WI38 (cell line): ENCODE measurements at regions not wholly inside any gene's neighbourhood (a gene's known extent, or its start where the extent isn't known, plus 50 kb on each side); places are given as distances from the start of the nearest gene placed in this dataset.

Source experiments
- H3K4me3 ChIP-seq: 2 replicates; pipeline ENCODE4 v1.5.1; 2011; ENCODE audit warnings: low read depth, mild to moderate bottlenecking, control low read depth, low read length
- TF ChIP-seq, protein P1 (sequence below): IDR thresholded peaks from 2 replicates; pipeline ENCODE4 v1.5.1; 2012; ENCODE audit warnings: low read depth, mild to moderate bottlenecking, control low read depth, low read length

DNA sequence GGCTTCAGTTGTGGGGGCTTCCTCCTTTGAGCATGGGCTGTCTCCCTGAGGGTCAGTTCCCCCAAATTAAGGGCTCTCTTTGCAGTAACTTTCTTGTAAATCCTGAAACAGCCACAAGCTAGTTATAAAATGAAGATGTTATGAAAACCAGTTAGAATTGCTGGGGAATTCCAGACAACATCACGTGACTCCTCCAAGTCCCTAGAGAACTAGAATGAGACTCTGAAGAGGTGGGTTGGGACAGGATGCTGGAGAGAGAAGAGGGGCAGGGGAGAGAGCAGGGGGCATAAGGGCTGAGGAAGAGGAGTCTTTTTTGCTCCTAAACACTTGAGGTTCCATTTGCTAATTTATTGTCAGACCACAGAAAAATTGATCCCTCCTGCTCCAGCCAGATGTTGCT lies 380.3 kb downstream of the DHX35 start:
- TF ChIP-seq, protein P1, sequence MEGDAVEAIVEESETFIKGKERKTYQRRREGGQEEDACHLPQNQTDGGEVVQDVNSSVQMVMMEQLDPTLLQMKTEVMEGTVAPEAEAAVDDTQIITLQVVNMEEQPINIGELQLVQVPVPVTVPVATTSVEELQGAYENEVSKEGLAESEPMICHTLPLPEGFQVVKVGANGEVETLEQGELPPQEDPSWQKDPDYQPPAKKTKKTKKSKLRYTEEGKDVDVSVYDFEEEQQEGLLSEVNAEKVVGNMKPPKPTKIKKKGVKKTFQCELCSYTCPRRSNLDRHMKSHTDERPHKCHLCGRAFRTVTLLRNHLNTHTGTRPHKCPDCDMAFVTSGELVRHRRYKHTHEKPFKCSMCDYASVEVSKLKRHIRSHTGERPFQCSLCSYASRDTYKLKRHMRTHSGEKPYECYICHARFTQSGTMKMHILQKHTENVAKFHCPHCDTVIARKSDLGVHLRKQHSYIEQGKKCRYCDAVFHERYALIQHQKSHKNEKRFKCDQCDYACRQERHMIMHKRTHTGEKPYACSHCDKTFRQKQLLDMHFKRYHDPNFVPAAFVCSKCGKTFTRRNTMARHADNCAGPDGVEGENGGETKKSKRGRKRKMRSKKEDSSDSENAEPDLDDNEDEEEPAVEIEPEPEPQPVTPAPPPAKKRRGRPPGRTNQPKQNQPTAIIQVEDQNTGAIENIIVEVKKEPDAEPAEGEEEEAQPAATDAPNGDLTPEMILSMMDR: no peak
- H3K4me3 ChIP-seq: no peak overlapping the region

DNA sequence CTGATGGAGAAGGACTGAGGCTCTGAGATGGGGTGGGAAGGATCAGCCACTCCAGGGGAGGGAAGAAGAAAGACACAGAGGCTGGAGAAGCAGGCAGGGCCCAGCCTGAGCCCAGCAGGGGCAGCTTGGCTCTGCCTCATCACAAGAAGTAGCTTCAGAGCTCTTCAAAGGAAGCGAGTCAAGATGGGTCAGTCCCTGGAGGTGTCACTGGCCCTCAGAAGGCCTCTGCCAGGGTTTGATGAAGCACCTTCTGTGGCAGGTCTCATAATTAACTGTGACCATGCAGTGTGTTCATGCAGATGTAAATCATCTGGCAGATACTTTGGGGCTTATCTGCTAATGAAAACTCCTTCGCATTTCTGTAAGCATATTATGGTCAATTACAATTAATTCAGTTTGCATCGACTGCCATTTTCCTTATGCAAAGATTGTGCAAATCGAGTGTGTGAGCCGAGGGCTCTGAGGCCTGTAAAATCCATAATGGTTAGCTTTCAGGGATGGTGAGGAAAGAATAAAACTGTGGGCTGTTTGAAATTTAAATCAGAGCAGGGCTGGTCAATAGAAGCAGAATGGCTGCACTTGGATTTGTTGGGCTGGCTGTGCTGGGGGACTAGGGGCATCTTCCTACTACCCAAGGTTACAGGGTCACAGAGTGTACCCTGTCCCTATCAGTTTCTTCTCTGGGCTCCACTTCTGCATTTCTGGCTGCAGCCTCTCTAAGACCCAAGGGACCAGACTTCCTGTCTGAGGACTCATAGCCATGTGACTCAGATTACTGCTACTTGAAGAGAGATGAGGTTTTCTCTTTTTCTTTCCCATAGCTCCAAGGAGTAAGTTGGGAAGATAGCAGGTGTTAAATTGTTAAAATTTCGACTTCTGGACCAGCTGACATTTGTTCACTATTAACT lies 376.6 kb downstream of the DHX35 start:
- TF ChIP-seq, protein P1: no peak

DNA sequence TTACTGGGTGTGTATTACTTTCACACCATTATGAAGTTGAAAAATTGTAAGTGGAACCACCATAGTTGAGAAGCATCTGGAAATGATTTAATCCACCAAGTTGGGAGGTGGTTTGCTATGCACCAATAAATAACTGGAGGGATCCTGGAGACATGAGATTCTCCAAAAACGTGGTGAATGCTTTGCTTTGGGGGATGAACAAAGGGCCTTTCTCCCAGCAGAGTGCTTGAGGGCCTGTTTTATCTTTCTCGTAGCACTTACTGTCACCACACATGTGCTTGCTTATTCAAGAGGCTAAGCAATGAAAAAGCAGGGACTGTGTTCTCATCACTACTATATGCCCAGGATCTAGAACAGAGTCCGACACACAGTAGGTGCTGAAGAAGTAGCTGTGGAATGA lies 371.1 kb downstream of the DHX35 start:
- no peak overlapping the region for H3K4me3 ChIP-seq
- TF ChIP-seq, protein P1: no peak

More for the DNA sequence above, 376.6 kb downstream of the DHX35 start:
- no peak overlapping the region for H3K4me3 ChIP-seq

DNA sequence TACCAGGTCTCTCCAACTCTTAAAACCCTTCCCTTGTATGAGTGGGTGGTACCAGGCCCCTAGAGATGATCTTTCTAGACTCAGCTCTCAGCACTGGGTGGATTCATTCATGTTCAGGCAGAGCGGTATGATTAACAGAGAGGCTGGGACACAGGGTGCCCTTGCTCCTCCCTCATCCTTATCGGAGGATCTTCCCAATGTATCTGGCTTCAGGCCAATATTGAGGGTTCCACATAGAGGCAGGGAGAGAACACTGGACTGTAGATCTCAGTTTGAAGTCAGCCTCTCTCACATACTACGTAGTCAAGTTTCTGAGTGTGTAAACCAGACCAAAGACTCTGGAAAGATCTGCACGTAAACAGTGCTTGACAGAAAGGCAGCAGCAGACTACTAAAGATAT lies 366.2 kb downstream of the DHX35 start:
- H3K4me3 ChIP-seq: no peak overlapping the region
- TF ChIP-seq, protein P1: no peak

DNA sequence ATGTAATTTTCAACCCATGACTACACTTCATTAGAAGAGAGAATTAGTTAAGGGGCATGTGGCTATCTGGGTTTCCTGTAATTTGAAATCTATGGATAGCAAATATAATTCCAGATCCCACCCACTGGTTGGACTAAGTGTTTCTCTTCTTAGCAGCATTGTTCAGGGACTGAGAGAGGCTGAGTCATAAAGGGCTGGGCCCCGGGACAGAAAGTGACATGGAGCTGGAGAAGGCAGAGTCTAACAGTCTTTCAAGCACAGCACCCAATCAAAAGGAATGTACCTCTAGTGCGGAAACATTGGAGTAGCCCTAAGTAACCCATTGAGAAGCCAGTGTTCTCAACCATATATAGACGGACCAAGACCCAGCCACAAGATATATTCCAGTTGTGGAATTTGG lies 363.9 kb downstream of the DHX35 start:
- TF ChIP-seq, protein P1: no peak
- no peak overlapping the region for H3K4me3 ChIP-seq

DNA sequence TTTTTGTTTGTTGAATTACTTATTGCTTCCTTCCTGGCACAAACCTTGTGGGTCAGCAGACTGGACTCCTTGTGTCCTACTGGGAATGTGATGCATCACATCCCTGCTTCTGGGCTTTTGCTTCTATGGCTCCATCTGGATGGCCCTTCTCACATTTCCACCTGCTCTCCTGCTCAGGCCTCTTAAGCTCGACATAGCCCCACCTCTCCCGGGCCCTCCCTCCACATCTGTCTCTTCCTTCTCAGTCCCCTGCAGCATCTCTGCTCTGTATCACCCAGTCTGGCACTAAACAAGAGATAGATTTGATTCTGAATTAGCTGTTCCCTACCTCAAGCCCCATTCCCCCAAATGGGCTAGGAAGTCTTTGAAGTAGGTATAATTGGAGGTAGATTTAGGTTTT lies 356.8 kb downstream of the DHX35 start:
- H3K4me3 ChIP-seq: no peak overlapping the region
- TF ChIP-seq, protein P1: no peak

DNA sequence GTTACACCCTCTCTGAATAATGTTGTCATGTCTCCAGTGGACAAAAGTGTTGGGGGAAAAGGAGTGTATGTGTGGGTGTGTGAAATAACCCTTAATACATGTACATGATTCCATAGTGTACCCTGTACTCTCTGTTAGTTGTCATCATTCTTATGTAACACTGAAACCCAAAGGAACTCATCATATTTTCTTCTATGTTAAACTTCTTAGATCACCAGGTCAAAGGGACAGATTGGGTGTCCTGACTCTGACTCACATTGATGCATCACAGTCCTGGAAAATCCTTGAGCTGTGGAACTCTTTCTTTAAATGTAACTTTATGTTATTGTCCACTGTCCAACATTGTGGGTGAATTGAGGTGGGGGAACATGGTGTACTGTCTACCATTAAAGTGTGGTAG lies 350.5 kb downstream of the DHX35 start:
- no peak overlapping the region for H3K4me3 ChIP-seq
- TF ChIP-seq, protein P1: no peak
